Peyer's patch (tissue), 4 donors: ENCODE measurements at regions not wholly inside any gene's neighbourhood (a gene's known extent, or its start where the extent isn't known, plus 50 kb on each side); places are given as distances from the start of the nearest gene placed in this dataset.

Experiments
- CTCF ChIP-seq, 6 experiments: fragments of 450-650 bp in 4 of 6; fragments of 200-600 bp in 2 of 6; sonication (generic) in 1 of 6; IDR thresholded peaks; one replicate each; pipeline ENCODE4 v1.5.1; 2017 to 2019; ENCODE audit warnings: antibody characterized with exemption in 6 of 6, mild to moderate bottlenecking in 3 of 6, moderate library complexity in 1 of 6
- POLR2A ChIP-seq, 2 donors: fragments of 450-650 bp; IDR thresholded peaks; one replicate each; pipeline ENCODE4 v1.5.1; 2017; ENCODE audit warnings: antibody characterized with exemption in 2 of 2, mild to moderate bottlenecking in 2 of 2, moderate library complexity in 2 of 2

GRCh38 chr4:12958436-12958835 is 525.7 kb downstream of the RAB28 start:
- no peak for TF ChIP-seq CTCF (IDR thresholded peaks at IDR 0.05)
- TF ChIP-seq POLR2A (IDR thresholded peaks at IDR 0.05): no peak
